Smooth muscle cell (in vitro differentiated cells): ENCODE measurements at regions not wholly inside any gene's neighbourhood (a gene's known extent, or its start where the extent isn't known, plus 50 kb on each side); places are given as distances from the start of the nearest gene placed in this dataset.

Experiments
- DNase-seq: peaks from one replicate; lab custom pipeline; 2025; ENCODE audit not compliant: unreplicated experiment; lab: John Stamatoyannopoulos, UW
- H2AFZ ChIP-seq: fragments of 200-600 bp; sonication (generic); 2 replicates; pipeline ENCODE4 v1.6.0; 2016; ENCODE audit warnings: antibody characterized with exemption, low read depth, mild to moderate bottlenecking
- H3F3A ChIP-seq: fragments of 200-600 bp; sonication (generic); 2 replicates; pipeline ENCODE4 v1.6.0; 2017; ENCODE audit warnings: antibody characterized with exemption, low read depth
- H3K27ac ChIP-seq: fragments of 200-600 bp; sonication (generic); 2 replicates; pipeline ENCODE4 v1.5.1; 2016; ENCODE audit warnings: low read depth, mild to moderate bottlenecking
- H3K27me3 ChIP-seq: fragments of 200-600 bp; sonication (generic); 2 replicates; pipeline ENCODE4 v1.6.1; 2016; ENCODE audit warnings: low read depth, mild to moderate bottlenecking
- H3K36me3 ChIP-seq: fragments of 200-600 bp; sonication (generic); 2 replicates; pipeline ENCODE4 v1.5.1; 2016; ENCODE audit warnings: low read depth
- H3K4me1 ChIP-seq: fragments of 200-600 bp; sonication (generic); 2 replicates; pipeline ENCODE4 v1.5.1; 2016; ENCODE audit warnings: low read depth
- H3K4me2 ChIP-seq: fragments of 200-600 bp; sonication (generic); 2 replicates; pipeline ENCODE4 v1.6.0; 2016; ENCODE audit warnings: mild to moderate bottlenecking
- H3K4me3 ChIP-seq: fragments of 200-600 bp; sonication (generic); 2 replicates; pipeline ENCODE4 v1.5.1; 2016; ENCODE audit warnings: mild to moderate bottlenecking
- H3K79me2 ChIP-seq: fragments of 200-600 bp; sonication (generic); 2 replicates; pipeline ENCODE4 v1.6.0; 2016; ENCODE audit warnings: low read depth, mild to moderate bottlenecking
- H3K9ac ChIP-seq: fragments of 200-600 bp; sonication (generic); 2 replicates; pipeline ENCODE4 v1.6.0; 2016; ENCODE audit warnings: low read depth
- H3K9me3 ChIP-seq: fragments of 200-600 bp; sonication (generic); replicated peaks from 2 replicates; pipeline ENCODE4 v1.5.1; 2016; ENCODE audit warnings: low read depth
- H4K20me1 ChIP-seq: fragments of 200-600 bp; sonication (generic); 2 replicates; pipeline ENCODE4 v1.6.0; 2016; ENCODE audit warnings: low read depth
- CTCF ChIP-seq: fragments of 200-600 bp; sonication (generic); IDR thresholded peaks from 2 replicates; pipeline ENCODE4 v1.5.1; 2017; ENCODE audit warnings: borderline replicate concordance, mild to moderate bottlenecking, antibody characterized with exemption; ENCODE audit not compliant: insufficient read depth, poor library complexity, severe bottlenecking
- WGBS: methylation state at CpG from one replicate; pipeline ENCODE4 v1.1.7; 2016; ENCODE audit warnings: low lambda C conversion rate; 5-methylcytosine and 5-hydroxymethylcytosine counted together

GRCh38 chr5:98193921-98194760 is 579.3 kb upstream of the RGMB start:
- 75% methylated on average over 3 of the region's 3 CpGs for WGBS
- no peaks in the 10 kb centered on the region for H3K4me1 ChIP-seq
- no peak overlapping the region for H3K4me2 ChIP-seq
- TF ChIP-seq CTCF = no peak
- no peaks in the 10 kb centered on the region for H3F3A ChIP-seq
- no peaks in the 10 kb centered on the region for H3K79me2 ChIP-seq
- no peak overlapping the region for H3K27ac ChIP-seq
- no peaks in the 10 kb centered on the region for H3K36me3 ChIP-seq
- H3K4me3 ChIP-seq = no peak overlapping the region
- H3K9me3 ChIP-seq = no peaks in the 10 kb centered on the region
- no peak overlapping the region for H2AFZ ChIP-seq
- DNase-seq = no peak
- no peaks in the 10 kb centered on the region for H3K27me3 ChIP-seq
- H4K20me1 ChIP-seq = no peaks in the 10 kb centered on the region
- no peak overlapping the region for H3K9ac ChIP-seq

DNA sequence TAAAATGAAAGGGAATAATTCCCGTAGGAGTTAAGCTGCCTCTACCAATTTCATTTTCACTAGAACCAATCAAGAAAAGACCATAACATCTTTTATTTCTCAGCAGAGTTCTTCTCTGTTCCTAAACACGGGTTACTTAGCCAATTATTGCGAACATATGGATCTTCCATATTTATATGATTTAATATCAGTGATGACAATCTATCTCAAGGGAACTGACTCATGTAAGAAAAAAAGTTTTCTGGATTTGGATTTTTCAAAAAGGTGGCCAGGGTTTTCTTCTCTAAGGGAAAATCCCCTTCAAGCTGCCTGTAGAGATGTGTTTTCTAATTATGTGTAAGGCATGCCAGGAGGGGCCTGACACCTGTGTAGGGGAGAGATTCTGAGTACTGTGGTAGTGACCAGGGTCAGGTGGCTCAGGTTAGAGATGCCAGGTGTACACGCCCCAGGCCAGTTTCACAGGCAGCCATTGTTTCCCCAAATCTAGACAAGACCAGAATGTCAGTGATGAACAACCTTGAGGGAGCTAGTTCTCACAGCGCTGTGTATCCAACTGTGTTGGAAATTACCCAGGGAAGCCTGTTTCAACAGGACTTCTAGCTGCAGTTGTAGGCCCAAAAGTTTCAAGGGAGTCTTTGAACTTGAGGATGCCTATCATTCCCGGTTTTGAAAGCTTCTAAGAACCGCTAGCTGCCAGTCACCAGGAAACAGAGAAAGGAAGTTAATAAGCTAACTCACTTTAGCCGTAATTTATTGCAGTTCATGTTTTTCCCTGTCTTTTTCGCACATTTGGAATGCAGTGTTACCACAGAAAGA is 572.5 kb upstream of the RGMB start:
- Histone ChIP-seq H3K36me3 (no peaks in the 10 kb centered on the region), H3K27ac (no peak overlapping the region), H3K79me2 (no peaks in the 10 kb centered on the region), H3K4me1 (no peaks in the 10 kb centered on the region), H3K4me3 (no peak overlapping the region), H3K27me3 (no peaks in the 10 kb centered on the region), H2AFZ (peak overlapping the region; percentile 4), H3K9me3 (no peaks in the 10 kb centered on the region), H3K9ac (no peak overlapping the region), H3K4me2 (no peak overlapping the region), H3F3A (no peaks in the 10 kb centered on the region), H4K20me1 (no peaks in the 10 kb centered on the region)
- no peak for DNase-seq
- WGBS = 72% methylated on average over 9 of the region's 9 CpGs
- TF ChIP-seq CTCF = no peak

DNA sequence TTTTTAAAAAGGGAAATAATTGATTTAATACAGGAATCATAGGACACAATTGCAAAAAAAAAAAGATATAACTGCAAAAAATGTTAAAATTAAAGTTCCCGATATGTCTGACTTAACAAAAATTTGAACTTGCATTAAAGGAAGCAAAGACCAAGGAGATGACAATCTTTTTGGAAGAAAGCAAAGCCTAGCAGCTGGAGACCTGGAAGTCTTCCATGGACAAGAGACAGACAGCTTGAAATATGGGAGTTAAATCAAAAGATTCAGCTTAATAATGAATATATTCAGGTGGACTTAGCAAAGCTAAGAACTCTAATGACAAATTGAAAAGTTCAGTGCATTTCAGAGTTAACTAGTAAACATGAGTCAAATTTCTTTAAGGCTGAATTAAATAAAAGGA is 568.7 kb upstream of the RGMB start:
- no peaks in the 10 kb centered on the region for H3K4me1 ChIP-seq
- no peaks in the 10 kb centered on the region for H4K20me1 ChIP-seq
- no peaks in the 10 kb centered on the region for H3K27me3 ChIP-seq
- no peak overlapping the region for H3K9ac ChIP-seq
- no peaks in the 10 kb centered on the region for H3K79me2 ChIP-seq
- no peaks in the 10 kb centered on the region for H3F3A ChIP-seq
- no peaks in the 10 kb centered on the region for H3K36me3 ChIP-seq
- WGBS = 94% methylated on average over 1 of the region's 1 CpG
- H2AFZ ChIP-seq = no peak overlapping the region
- no peak overlapping the region for H3K4me3 ChIP-seq
- no peak for TF ChIP-seq CTCF
- H3K4me2 ChIP-seq = no peak overlapping the region
- no peak overlapping the region for H3K27ac ChIP-seq
- H3K9me3 ChIP-seq = no peaks in the 10 kb centered on the region
- no peak for DNase-seq
